ENCODE measurements at regions not wholly inside any gene's neighbourhood (a gene's known extent, or its start where the extent isn't known, plus 50 kb on each side); places are given as distances from the start of the nearest gene placed in this dataset.

- no peak for DNase-seq
Measured at GRCh38 chr12:125355614-125356013, 290.4 kb downstream of the AACS start.

- no peak for DNase-seq
Measured at GRCh38 chr12:125356111-125356510, 290.9 kb downstream of the AACS start.

- no peak for DNase-seq
Measured at GRCh38 chr12:125357561-125357960, 292.3 kb downstream of the AACS start.

GRCh38 chr12:125360540-125360939 is 295.3 kb downstream of the AACS start:
- no peak for DNase-seq

GRCh38 chr12:125371033-125371432 is 305.8 kb downstream of the AACS start:
- DNase-seq: peak in 1 of 56 donors; percentile 11

GRCh38 chr12:125372085-125372484 is 306.9 kb downstream of the AACS start:
- peak in 1 of 56 donors; percentile 6 for DNase-seq

- DNase-seq: no peak
Measured at GRCh38 chr12:125373375-125373774, 308.1 kb downstream of the AACS start.

GRCh38 chr12:125376422-125376821 is 311.2 kb downstream of the AACS start:
- no peak for DNase-seq

- DNase-seq: no peak
Measured at GRCh38 chr12:125377093-125377492, 311.9 kb downstream of the AACS start.

- DNase-seq: no peak
Measured at GRCh38 chr12:125381373-125381772, 316.1 kb downstream of the AACS start.

- peak in 3 of 56 donors; percentile 6 to 25 (median 22) for DNase-seq
Measured at GRCh38 chr12:125382926-125383325, 317.7 kb downstream of the AACS start.

- no peak for DNase-seq
Measured at GRCh38 chr12:125386652-125387051, 321.4 kb downstream of the AACS start.

- no peak for DNase-seq
Measured at GRCh38 chr12:125387206-125387605, 322.0 kb downstream of the AACS start.

GRCh38 chr12:125389061-125389697 is 323.9 kb downstream of the AACS start:
- DNase-seq: no peak

- no peak for DNase-seq
Measured at GRCh38 chr12:125393569-125393968, 328.3 kb downstream of the AACS start.

GRCh38 chr12:125395583-125396215 is 330.5 kb downstream of the AACS start:
- DNase-seq: no peak

- DNase-seq: no peak
Measured at GRCh38 chr12:125399489-125399888, 334.3 kb downstream of the AACS start.

GRCh38 chr12:125402874-125403789 is 337.9 kb downstream of the AACS start:
- no peak for DNase-seq

- DNase-seq: no peak
Measured at GRCh38 chr12:125403843-125404242, 338.6 kb downstream of the AACS start.

- no peak for DNase-seq
Measured at GRCh38 chr12:125406131-125406530, 340.9 kb downstream of the AACS start.

GRCh38 chr12:125408718-125409117 is 343.5 kb downstream of the AACS start:
- DNase-seq: no peak

- peak in 19 of 56 donors; percentile 7 to 62 (median 21) for DNase-seq
Measured at GRCh38 chr12:125412506-125412905, 347.3 kb downstream of the AACS start.
